HFFc6 (cell line): ENCODE measurements at regions not wholly inside any gene's neighbourhood (a gene's known extent, or its start where the extent isn't known, plus 50 kb on each side); places are given as distances from the start of the nearest gene placed in this dataset.

Experiments used
- DNase-seq: peaks from one replicate; pipeline ENCODE4 v3.0.0-alpha.2; 2018
- H3K27ac Mint-ChIP-seq: 2 replicates; pipeline ENCODE4 v1.8.0; 2020; ENCODE audit warnings: mild to moderate bottlenecking, mixed read lengths
- H3K27me3 Mint-ChIP-seq: 2 replicates; pipeline ENCODE4 v1.8.0; 2021; ENCODE audit warnings: mild to moderate bottlenecking, moderate library complexity, mixed read lengths; ENCODE audit not compliant: insufficient read depth
- H3K36me3 Mint-ChIP-seq: 2 replicates; pipeline ENCODE4 v1.8.0; 2021; ENCODE audit warnings: low read depth, mixed read lengths
- H3K4me1 Mint-ChIP-seq: 2 replicates; pipeline ENCODE4 v1.8.0; 2020; ENCODE audit warnings: low read depth, mixed read lengths
- H3K4me3 Mint-ChIP-seq: 2 replicates; pipeline ENCODE4 v1.8.0; 2020; ENCODE audit warnings: mild to moderate bottlenecking, moderate library complexity, mixed read lengths
- H3K9me3 Mint-ChIP-seq: 2 replicates; pipeline ENCODE4 v1.8.0; 2020; ENCODE audit warnings: mild to moderate bottlenecking, mixed read lengths
- CTCF ChIP-seq: fragments of 200-600 bp; sonication (generic); IDR thresholded peaks from 2 replicates; pipeline ENCODE4 v1.5.0; 2021; ENCODE audit warnings: antibody characterized with exemption, mild to moderate bottlenecking

GRCh38 chr2:64875368-64875767 is 113.8 kb upstream of the SLC1A4 start:
- no peak for DNase-seq
- Mint-ChIP-seq H3K4me3 (no peak overlapping the region), H3K27ac (no peak overlapping the region), H3K9me3 (no peaks in the 10 kb centered on the region), H3K4me1 (peaks cover 31% of the 10 kb centered on the region), H3K27me3 (peaks cover 12% of the 10 kb centered on the region), H3K36me3 (no peaks in the 10 kb centered on the region)
- TF ChIP-seq CTCF: no peak

- peak overlapping the region; percentile 49 for H3K27ac Mint-ChIP-seq
- peak overlapping the region; percentile 64 for H3K4me3 Mint-ChIP-seq
- DNase-seq: peak; percentile 86
- no peaks in the 10 kb centered on the region for H3K9me3 Mint-ChIP-seq
- H3K36me3 Mint-ChIP-seq: no peaks in the 10 kb centered on the region
- H3K27me3 Mint-ChIP-seq: peaks cover 10% of the 10 kb centered on the region
- TF ChIP-seq CTCF: no peak
- H3K4me1 Mint-ChIP-seq: peaks cover 31% of the 10 kb centered on the region
Observed at GRCh38 chr2:64876137-64876647, 113.0 kb upstream of the SLC1A4 start.

- Mint-ChIP-seq H3K36me3 (no peaks in the 10 kb centered on the region), H3K27me3 (peaks cover 8% of the 10 kb centered on the region), H3K4me3 (no peak overlapping the region), H3K27ac (no peak overlapping the region), H3K4me1 (peaks cover 26% of the 10 kb centered on the region), H3K9me3 (no peaks in the 10 kb centered on the region)
- DNase-seq: no peak
- no peak for TF ChIP-seq CTCF
Observed at GRCh38 chr2:64879745-64880144, 109.5 kb upstream of the SLC1A4 start.

- TF ChIP-seq CTCF: no peak
- H3K4me3 Mint-ChIP-seq: no peak overlapping the region
- H3K4me1 Mint-ChIP-seq: peaks cover 26% of the 10 kb centered on the region
- peaks cover 9% of the 10 kb centered on the region for H3K27me3 Mint-ChIP-seq
- H3K27ac Mint-ChIP-seq: no peak overlapping the region
- no peaks in the 10 kb centered on the region for H3K9me3 Mint-ChIP-seq
- no peak for DNase-seq
- no peaks in the 10 kb centered on the region for H3K36me3 Mint-ChIP-seq
Observed at GRCh38 chr2:64880193-64880951, 108.8 kb upstream of the SLC1A4 start.

GRCh38 chr2:64881037-64881492 is 108.1 kb upstream of the SLC1A4 start:
- H3K4me1 Mint-ChIP-seq: peaks cover 19% of the 10 kb centered on the region
- H3K4me3 Mint-ChIP-seq: no peak overlapping the region
- H3K36me3 Mint-ChIP-seq: no peaks in the 10 kb centered on the region
- H3K27ac Mint-ChIP-seq: no peak overlapping the region
- DNase-seq: no peak
- H3K27me3 Mint-ChIP-seq: peaks cover 9% of the 10 kb centered on the region
- no peaks in the 10 kb centered on the region for H3K9me3 Mint-ChIP-seq
- TF ChIP-seq CTCF: no peak
